PFSK-1 (cell line): ENCODE measurements at regions not wholly inside any gene's neighbourhood (a gene's known extent, or its start where the extent isn't known, plus 50 kb on each side); places are given as distances from the start of the nearest gene placed in this dataset.

Experiments
- FOXP2 ChIP-seq: optimal IDR thresholded peaks from 2 replicates; pipeline ENCODE3; 2011; ENCODE audit warnings: borderline replicate concordance, control low read depth, inconsistent platforms; ENCODE audit not compliant: insufficient read depth; ENCODE audit errors: extremely low read length, extremely low read depth
- POLR2AphosphoS5 ChIP-seq: IDR thresholded peaks from 2 replicates; pipeline ENCODE4 v1.6.1; 2012; ENCODE audit warnings: low read depth, mild to moderate bottlenecking, control low read depth, low read length, moderate library complexity
- SIN3A ChIP-seq: IDR thresholded peaks from 2 replicates; pipeline ENCODE4 v1.6.1; 2012; ENCODE audit warnings: mild to moderate bottlenecking, low read length, moderate library complexity, borderline replicate concordance; ENCODE audit not compliant: insufficient read depth
- TAF1 ChIP-seq: IDR thresholded peaks from 2 replicates; pipeline ENCODE4 v1.6.1; 2012; ENCODE audit warnings: low read length, control low read depth, borderline replicate concordance; ENCODE audit not compliant: insufficient read depth
- TF ChIP-seq, protein P1 (sequence below), 2 experiments: IDR thresholded peaks; 2 replicates each; pipeline versions ENCODE4 v1.6.1 to v1.8.0; 2011 to 2012; ENCODE audit warnings: low read depth in 2 of 2, low read length in 2 of 2, control low read depth in 1 of 2, inconsistent platforms in 1 of 2, mild to moderate bottlenecking in 1 of 2, moderate library complexity in 1 of 2; ENCODE audit not compliant: insufficient read depth in 1 of 2

DNA sequence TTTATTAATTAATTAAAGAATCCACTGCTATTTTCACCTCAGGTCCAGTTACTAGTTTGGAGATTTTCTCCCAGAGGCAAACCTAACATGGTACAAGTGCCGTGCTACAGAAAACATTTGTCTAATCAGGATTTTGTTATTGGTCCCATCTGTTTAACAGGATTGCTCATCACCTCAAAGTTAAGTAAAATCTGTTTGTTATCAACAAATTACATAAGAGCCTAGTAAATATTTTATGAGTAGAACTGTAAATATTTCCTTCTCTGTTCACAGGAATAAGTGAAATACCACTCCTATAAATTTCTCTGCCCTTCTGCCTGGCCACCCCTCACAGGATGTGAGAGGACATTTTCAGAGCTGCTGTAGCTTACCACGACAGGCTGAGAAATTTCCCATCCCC, 200.2 kb downstream of the RAD51AP2 start:
- no peak for TF ChIP-seq FOXP2
- TF ChIP-seq, protein P1, sequence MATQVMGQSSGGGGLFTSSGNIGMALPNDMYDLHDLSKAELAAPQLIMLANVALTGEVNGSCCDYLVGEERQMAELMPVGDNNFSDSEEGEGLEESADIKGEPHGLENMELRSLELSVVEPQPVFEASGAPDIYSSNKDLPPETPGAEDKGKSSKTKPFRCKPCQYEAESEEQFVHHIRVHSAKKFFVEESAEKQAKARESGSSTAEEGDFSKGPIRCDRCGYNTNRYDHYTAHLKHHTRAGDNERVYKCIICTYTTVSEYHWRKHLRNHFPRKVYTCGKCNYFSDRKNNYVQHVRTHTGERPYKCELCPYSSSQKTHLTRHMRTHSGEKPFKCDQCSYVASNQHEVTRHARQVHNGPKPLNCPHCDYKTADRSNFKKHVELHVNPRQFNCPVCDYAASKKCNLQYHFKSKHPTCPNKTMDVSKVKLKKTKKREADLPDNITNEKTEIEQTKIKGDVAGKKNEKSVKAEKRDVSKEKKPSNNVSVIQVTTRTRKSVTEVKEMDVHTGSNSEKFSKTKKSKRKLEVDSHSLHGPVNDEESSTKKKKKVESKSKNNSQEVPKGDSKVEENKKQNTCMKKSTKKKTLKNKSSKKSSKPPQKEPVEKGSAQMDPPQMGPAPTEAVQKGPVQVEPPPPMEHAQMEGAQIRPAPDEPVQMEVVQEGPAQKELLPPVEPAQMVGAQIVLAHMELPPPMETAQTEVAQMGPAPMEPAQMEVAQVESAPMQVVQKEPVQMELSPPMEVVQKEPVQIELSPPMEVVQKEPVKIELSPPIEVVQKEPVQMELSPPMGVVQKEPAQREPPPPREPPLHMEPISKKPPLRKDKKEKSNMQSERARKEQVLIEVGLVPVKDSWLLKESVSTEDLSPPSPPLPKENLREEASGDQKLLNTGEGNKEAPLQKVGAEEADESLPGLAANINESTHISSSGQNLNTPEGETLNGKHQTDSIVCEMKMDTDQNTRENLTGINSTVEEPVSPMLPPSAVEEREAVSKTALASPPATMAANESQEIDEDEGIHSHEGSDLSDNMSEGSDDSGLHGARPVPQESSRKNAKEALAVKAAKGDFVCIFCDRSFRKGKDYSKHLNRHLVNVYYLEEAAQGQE (IDR thresholded peaks at IDR 0.05; ENCODE audit: insufficient read depth in 1 of 2, low read depth in 2 of 2, low read length in 2 of 2), result no peak
- TF ChIP-seq TAF1, result no peak
- TF ChIP-seq POLR2AphosphoS5, result no peak
- TF ChIP-seq SIN3A, result no peak

DNA sequence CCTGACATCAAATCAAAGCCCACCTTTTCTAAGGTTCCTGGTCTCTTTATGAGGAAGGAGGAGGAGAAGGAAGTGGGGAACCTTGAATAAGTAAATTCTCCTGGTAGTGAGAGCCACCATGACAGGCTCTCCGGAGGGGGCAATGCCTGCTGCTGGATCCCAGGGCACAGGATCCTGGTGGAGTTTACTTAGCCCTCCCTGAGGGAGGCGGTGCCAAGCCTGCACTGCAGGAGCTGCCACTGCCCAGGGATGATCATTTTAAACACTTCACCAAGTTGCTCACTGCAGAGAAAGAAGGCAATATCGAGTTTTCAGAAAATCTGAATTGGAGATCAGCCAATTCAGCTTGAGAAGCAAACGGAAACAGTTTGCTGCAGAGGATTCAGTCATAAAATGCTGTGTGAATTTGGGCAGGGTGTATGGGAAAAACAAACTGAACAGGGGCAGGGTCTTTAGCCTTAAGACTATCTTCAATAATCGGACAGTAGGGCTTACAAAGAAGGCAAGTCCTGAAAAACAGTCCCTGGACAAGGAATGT, 200.7 kb downstream of the RAD51AP2 start:
- TF ChIP-seq, protein P1 (IDR thresholded peaks at IDR 0.05; ENCODE audit: insufficient read depth in 1 of 2, low read depth in 2 of 2, low read length in 2 of 2), result no peak
- no peak for TF ChIP-seq SIN3A
- no peak for TF ChIP-seq POLR2AphosphoS5
- no peak for TF ChIP-seq FOXP2
- TF ChIP-seq TAF1, result no peak

DNA sequence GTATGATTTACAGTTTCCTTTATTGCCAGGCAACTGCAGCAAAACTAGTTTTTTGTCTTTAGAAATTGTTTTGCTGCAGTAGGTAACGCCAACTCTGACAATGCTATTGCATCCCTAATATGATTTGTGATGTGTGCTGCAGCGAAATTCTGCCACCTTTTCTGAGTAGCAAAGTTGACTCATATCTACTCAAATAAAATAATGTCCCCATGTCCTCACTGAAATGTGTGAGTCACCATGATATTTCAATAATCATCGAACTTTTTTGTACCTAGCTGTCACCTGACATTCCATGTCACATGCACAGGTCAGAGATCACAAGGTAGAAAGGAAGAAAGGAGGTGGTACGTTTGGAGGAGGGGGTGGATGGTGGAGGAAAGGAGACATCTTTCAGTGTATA, 205.0 kb downstream of the RAD51AP2 start:
- TF ChIP-seq POLR2AphosphoS5, result no peak

DNA sequence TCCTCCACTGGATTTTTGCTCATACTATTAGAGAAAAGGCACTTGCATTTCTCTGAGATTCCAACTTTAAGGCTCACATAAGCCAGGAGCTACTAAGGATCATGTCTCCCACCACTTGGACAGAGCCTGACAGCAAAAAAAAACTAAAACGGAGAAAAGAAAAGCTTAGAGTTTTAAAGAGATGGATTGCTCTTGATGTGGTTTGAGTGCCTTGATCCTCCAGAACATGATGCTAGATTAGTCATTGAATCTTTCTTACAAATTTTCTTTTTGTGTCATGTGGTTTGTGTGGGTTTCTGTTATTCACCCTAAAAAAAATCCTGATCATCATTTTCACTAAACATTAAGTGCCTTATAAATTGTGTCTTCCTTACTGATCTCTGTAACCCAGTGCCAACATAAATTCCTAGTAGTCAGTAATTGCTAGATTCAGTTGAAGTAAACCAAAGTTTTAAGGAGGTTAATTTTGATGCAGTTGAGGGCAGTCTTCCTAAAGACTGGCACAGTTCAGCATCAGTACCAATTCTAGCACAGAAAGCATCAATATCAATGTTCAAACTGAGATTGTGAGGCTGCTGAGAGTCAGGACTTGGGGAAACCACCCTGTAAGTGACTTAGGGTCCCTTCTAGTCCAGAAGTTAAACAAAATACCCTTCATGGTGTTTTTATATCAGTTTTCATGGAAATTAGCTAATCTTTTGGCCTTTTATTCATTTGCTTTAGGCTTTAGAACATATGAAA, 206.3 kb downstream of the RAD51AP2 start:
- TF ChIP-seq POLR2AphosphoS5, result no peak
- TF ChIP-seq TAF1, result no peak
- no peak for TF ChIP-seq SIN3A
- TF ChIP-seq, protein P1 (IDR thresholded peaks at IDR 0.05; ENCODE audit: insufficient read depth in 1 of 2, low read depth in 2 of 2, low read length in 2 of 2), result no peak
- no peak for TF ChIP-seq FOXP2

DNA sequence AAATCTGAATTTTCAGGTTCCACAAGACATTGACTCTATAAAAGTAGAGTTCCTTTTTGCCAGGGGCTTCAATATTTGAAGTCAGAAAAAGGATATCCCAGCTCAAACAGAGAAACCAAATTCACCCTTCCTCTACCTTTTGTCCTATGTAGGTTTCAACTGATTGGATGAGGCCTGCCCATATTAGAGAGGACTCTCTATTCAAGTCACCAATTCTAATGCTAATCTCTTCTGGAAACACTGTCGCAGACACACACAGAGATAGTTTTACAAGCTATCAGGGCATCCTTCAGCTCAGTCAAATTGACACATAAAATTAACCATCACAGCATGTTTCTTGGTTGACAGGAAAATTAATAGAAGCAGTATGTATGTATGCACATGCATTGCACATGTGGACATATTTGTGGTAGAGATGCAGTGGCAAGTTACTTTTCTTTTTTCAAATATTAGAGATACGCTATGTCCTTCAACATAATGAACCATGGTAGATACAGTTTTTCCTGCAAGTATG, 207.1 kb downstream of the RAD51AP2 start:
- no peak for TF ChIP-seq FOXP2
- no peak for TF ChIP-seq POLR2AphosphoS5
- TF ChIP-seq, protein P1 (IDR thresholded peaks at IDR 0.05; ENCODE audit: insufficient read depth in 1 of 2, low read depth in 2 of 2, low read length in 2 of 2), result no peak
- TF ChIP-seq SIN3A, result no peak
- no peak for TF ChIP-seq TAF1
